Right hindlimb (tissue), 1 donor: ENCODE measurements at regions not wholly inside any gene's neighbourhood (a gene's known extent, or its start where the extent isn't known, plus 50 kb on each side); places are given as distances from the start of the nearest gene placed in this dataset.
A peak's percentile ranks its signal among the peaks of the same experiment; 100 is the strongest.

Experiments used
- DNase-seq: peaks from one replicate; pipeline ENCODE4 v3.0.0-alpha.2; 2018

DNA sequence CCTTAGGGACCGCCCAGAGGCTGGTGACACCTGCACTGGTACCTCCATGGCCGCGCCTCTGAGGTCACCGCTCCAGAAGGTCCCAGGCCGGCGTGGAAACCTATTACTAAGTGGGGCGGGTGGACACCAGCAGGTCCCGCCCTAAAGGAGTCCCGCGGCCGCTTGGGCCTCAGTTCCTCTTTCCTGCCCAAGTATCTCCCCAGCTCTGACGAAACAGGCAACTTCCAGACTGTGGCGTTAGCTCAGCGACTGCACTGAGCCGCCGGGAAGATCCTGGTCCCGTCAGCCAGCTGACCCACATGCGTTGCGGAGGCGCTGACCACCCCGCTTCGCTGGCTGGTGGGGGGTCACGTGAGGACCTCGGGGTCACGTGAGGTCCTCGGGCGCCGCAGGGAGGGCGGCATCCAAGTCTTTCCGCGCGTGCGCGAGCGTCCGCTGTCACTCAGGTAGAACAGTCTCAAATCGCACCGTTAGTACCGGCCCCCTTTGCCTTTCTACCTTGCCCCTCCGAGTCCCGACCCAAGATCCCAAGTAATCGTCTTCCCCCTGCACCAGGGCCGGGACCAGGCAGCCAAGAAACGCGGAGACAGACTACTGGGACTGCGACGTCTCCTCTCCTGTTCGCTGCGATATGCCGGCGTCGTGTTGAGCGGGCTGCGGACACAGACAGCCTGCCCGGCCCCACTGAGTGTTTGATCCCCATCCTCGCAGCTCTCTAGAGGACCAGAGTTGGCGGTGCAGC is 53.7 kb upstream of the KDM4C start:
- DNase-seq, result peak; percentile 92

DNA sequence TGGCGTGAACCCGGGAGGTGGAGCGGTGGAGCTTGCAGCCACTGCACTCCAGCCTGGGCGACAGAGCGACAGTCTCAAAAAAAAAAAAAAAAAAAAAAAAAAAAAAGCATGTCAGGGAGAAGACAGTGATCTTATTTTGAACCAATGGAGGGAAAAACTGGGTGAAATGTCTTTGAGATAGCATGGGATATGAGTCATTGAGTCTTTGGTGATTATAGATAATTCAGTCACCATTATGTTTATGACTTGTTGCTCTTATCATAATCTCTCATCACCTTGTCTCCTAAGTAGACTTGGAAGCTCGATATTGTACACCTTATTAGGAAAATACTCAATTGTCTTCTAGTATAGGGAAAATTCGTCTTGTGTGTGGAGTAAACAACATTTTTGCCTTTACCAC is 55.1 kb upstream of the KDM4C start:
- no peak for DNase-seq

DNA sequence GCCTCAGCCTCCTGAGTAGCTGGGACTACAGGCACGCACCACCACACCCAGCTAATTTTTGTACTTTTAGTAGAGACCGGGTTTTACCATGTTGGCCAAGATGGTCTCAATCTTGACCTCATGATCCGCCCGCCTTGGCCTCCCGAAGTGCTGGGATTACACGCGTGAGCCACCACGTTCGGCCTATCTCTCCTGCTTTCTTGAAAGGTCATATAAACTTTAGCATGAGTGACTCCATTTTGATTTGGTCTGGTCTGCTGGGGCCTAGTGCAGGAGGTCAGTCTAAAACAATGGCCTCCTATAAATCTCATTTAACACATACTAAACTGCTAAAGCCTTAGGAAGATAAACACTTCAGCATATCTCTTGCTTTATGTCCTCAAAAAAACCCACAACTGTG is 50.6 kb upstream of the GLDC start:
- no peak for DNase-seq

DNA sequence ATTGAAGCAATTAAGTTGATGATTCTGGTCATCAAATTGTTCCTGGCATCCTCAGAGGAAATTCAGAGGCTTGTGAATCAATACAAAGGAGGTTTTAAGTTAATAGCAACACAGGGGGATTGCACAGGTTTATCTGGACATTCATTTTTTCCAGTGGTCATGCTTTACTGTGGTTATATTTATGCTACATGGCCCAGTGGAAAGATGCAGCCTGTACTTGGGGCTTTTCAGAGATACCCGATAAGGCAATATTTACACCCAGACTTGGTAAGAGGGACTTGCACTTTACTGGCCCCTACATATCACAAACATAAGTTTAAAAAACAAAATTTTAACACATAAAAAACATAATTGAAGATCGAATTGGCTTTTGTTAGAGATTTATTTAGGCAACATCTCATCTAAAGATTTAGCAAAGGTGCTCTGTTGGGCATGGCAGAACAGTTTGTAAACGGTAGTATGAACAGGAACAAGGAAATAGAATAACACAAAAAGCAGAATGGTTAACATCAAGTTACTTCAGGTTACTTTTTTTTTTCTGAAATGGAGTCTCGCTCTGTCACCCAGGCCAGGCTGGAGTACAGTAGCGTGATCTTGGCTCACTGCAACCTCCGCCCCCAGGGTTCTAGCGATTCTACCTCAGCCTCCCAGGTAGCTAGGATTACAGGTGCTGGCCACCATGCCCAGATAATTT is 49.7 kb upstream of the GLDC start:
- no peak for DNase-seq
